Left forelimb (tissue), 1 donor: ENCODE measurements at regions not wholly inside any gene's neighbourhood (a gene's known extent, or its start where the extent isn't known, plus 50 kb on each side); places are given as distances from the start of the nearest gene placed in this dataset.

Source experiments
- DNase-seq: peaks from one replicate; pipeline ENCODE4 v3.0.0-alpha.2; 2018; ENCODE audit warnings: low spot score

DNA sequence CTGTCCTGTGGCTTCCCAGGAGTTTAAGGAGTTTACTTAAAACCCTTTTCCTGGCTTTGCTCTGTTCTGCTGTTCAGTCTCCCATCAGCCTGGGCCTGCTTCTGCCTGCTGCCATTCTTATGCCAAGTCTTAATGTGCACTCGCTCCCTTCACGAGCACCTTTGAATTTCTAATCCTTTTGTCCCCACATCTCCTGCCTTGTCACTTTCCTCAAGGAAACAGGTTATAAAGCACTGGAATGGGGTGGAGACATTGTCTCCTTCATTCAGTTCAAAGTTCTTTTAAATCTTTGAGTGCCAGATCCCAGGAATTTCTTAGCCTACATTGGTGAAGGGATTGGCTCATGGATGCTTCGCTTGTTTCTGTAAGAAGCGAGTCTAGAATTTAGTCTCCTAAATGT lies 87.2 kb upstream of the LIFR start:
- DNase-seq: no peak

DNA sequence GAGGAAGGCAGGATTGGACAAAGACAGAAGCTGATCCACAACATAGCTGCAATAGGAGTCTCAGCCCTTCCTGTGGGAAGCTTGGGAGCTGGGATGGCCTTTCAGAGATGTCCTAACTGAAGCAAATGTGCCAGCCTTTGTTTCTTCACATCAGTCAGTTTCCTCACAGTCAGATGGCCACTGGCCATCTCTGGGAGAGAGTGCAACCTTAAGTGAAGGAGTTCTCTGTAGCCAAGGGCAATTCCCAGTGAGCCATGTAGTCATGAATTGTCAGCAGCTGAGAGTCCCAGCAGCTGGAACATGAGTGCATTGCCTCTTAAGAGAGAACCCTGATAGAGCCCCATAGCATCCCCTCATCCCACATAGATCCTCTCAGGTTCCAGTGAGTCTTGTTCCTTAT lies 89.1 kb upstream of the LIFR start:
- DNase-seq: no peak

DNA sequence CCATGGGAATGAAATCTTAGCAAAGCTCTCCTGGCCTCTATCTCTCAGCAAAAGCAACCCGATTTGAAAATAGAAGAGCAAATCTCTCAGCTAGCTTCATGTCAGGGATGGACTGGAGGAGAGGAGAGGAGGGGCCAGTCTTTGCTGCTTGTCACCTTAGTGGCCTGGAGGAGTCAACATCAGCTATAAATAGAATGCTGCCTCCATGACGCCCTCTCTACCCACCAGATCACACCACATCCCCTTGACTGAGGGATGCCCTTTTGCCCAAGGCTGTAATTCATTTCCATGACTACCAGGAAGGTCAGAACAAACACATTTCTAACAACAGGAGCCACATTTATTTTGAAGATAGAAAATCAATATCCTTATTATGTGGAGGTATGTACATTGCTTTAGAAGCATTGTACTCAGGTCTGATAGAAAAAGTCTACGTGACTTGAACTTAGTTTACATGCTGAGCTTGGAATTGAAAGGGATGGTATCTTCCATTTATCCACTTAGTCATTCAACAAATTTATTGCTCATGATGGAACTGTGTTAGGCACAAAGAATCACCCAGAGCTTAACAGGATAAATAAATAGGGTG lies 92.4 kb upstream of the LIFR start:
- DNase-seq: no peak

DNA sequence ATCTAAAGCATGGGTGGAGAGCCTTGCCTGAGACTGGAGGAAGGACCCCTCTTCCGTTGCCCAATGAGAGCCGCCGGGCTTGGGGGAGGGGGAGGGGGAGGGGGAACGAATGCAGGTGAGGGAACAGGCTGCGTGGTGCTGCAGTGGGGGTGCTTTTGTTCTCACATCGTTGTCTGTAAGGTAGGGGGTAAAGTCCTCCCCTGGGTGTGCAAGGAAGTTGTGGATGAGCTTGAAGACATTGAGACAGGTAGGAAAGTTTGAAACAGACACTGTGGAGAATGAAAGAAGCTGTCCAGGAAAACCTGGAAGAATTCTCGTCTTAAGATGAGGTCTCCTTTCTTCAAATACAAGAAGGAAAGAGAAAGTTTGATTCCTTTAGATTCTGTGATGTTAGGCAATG lies 94.1 kb upstream of the LIFR start:
- no peak for DNase-seq

DNA sequence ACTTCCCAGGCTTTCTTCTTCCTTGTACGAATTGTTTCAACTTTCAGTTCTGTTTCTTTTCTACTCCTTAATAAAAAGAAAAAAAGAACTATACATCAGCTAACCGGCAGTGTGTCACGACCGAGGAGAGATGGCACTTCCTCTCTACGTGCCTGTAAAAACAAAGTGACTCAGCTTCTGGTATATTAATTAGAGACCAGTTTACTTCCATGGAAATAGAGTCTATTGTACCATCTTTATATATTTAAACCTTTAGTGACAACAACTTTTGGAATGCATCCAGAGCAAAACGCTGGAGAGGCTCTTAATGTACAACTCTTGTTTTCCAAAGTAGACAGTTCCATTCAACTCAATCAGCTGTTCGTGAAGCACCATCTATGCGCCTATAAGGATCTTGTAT lies 94.5 kb upstream of the LIFR start:
- no peak for DNase-seq

DNA sequence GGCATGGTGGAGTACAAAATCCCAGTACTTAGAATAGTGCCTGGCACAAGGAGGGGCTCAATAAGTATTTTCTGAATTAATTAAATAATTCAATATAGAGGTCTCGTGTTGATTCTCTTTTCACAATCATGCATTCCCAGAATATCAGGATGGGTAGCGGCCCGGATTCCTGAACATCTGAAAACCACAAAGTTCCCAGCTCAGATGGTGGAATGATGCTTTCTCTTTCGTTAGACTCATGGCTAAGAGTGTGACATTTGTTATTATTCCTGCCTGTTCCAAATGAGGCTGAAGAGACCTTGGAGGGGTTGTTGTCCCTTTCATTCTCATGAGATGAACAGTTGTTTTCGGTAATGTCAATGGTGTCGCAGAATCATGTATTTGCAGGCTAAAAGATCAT lies 95.4 kb upstream of the LIFR start:
- no peak for DNase-seq

DNA sequence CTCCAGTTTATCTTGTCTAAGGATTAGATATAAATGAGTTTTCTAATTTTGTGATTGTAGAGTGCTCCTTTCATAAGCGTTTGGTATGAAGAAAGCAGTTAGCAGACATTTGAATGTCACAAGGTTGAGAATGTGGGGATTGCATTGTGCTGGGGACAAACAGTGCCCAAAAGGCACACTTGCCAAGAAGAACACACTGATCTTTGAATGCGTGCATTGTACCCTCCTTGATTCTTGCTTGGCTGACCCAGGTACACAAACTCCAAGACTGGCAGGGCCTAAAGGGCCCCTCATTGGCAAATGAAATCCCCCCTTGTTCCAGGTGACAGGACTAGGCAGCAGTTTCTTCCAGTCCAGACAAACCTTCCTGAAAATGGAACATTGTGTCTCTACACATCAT lies 96.9 kb upstream of the LIFR start:
- no peak for DNase-seq

DNA sequence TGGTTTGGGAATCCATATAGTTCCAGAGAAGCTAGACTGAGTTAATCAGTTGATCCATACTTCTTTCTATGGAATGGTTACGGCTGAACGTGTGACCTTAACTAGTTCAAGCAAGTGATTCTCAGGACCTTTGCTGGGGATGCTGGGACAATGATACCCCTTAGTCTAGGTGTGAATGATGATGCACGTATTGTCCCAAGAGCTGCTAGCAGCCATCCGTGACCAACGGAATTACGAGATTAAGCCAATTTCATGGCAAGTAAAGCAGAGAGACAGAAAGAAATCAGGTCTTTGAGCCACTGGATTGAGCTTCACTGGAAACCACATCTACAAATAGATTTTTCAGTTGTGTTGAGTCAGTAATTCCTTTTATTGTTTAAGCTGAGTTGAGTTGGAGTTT lies 99.2 kb upstream of the LIFR start:
- DNase-seq: no peak

DNA sequence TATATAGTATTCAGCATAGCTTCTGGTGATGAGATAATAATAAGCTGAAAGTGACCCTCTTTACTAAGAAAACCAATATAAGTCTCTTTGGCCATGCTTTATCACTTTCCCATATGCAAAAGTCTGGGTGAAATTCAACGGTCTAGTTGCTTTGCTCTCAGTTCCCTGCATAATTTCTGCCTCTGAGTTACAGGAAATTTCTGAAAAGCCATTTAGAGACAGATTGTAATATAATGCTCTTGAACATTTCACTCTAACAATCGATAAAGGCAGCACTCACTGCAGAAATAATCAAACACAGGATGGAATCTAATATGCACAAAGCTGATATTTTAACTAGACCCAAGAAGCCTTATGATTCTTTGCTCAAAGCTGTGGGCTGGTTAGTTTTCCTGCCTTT lies 100.1 kb upstream of the LIFR start:
- no peak for DNase-seq

DNA sequence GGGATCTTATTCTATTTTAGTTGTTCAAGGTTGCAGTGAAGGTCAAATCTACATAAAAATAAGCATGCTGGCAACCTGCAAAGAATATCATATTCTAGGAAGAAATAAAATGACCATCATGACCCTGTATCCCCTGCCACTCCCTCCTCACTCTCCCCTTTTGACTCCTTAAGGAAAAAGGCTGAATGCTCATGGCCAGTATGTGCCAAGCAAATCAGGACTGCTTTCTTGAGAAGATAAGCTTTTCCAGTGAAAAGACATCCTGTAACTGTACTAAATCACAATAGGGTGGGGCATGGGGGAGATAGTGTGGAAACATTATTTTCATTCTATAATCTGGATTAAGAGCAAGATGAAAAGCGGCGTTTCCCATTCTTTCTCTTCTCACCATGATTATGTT lies 100.6 kb upstream of the LIFR start:
- no peak for DNase-seq

DNA sequence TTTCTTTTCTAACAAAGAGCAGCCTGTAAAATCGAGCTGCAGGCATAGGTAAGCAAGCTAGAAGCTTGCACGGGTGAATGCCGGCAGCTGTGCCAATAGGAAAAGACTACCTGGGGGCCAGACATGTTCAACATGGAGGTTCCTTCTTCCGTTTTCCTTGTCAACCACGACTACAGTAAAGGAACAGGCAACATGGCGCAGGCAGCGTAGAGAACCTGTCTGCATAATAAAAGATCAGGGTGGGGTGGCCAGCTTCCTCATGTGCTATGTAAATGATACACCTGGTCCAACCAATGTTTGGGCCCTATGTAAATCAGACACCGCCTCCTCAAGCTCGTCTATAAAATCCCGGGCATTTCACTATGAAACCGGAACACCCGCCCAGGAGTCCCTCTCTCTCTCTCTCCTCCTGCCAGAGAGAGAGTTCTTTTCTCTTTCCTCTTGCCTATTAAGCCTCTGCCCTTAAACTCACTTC lies 103.8 kb upstream of the LIFR start:
- DNase-seq: no peak

DNA sequence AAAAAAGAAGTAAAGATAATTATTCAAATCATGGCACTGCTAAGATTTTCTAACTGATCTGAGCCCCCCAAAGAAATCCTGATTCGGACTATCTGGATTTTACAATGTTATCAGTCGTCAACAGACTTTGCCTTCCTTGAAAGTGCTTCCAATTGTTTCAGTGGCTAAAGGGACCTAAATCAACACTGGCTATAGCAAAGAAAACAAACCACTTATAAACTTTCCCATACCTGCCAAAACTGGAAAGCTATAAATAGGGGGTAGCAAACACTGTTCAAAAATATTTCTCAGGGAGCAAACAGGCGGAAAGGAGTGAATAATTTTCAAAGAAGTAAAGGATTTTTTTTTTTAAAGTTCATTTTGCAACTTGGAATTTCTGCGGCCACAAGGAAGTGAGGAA lies 105.6 kb upstream of the LIFR start:
- DNase-seq: no peak

DNA sequence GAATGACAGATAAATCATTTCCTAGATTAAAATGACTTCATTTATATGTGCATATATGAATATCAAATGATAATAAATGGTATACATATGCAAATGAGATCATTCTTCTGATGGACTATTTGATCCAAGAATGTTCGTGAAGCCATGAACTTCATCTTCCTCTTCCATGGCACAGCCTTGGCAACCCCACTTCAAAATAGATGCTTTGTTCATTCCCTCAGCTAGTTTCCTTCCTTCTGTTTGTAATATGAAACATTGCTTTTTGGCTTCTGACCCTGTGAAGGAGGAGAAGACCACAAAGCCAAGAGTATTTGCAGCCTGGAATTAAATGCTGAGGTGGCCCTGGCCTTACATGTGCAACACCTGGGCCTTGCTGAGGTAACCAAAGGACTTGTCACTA lies 106.8 kb upstream of the LIFR start:
- no peak for DNase-seq

DNA sequence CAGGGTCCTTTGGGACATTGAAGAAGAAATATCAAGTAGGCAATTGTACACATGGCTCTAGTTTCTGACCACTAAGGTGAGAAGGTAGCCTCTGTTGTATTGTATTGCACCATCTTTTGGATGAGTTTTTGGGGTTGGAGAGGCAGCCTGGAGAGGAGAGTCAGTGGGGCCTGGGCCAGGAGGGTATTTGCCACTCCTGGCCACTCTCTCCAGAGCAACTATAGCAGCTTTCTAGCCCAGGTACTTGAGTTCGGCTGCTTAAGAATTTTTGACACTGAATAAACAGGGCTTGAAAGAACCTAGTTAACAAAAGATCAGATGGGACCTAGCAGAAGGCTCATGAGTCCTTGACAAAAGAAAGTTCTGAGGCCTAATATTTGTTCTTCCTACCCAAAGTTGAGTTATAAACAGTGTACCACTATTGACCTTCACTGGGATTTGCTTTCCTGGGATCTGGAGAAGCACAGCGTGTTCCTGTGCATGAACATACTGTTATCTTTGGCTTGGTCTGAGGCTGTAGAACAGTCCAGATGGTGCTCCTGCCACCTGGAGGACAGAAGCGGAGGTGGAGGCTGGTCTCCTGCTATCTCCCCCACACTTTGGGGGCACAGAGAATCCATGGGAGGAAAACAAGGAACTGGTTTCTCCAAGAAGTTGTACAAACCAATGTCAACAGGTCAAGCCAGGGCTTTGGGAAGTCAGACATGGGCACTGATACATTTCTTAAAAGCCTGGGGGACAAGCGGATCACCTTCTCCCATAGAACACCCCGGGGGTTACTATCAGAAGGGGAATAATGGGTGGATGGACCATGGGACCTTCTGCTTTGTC lies 110.4 kb upstream of the LIFR start:
- DNase-seq: no peak

DNA sequence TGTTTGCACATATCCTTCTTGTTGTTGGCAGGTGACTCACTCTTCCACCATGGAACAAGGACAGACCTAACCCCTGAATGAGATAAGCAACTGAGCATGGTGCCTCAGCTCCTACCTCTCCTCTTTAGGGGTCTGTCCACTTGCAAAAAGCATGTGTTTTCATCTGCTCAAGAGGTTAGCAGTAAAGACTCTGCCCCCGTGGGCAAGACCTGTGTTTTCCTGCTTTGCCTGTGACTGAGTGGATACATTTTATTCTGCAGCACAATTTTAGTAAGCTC lies 111.0 kb upstream of the LIFR start:
- DNase-seq: no peak

DNA sequence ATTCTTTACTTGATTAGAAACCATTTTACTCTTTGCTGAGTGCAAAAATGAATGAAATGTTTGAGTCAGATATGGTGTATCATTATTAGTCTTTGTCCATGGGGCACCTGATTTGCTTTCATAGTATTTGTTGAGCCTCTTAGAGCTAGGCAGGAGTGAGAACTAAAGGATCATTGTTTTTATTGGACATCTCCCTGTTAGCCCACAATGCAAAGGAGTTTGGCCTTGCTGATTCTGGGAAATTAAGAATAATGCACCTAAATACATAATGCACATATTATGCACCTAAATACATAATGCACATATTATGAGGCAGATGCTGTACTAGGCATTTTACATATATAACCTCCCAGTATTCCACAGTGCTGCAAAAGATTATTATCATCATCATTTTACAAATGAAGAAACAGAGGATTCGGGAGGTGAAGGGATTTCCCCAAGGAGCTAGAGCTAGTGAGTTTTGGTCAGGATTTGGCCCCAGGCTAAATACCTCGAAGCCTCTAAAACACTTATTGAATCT lies 113.0 kb upstream of the LIFR start:
- no peak for DNase-seq

DNA sequence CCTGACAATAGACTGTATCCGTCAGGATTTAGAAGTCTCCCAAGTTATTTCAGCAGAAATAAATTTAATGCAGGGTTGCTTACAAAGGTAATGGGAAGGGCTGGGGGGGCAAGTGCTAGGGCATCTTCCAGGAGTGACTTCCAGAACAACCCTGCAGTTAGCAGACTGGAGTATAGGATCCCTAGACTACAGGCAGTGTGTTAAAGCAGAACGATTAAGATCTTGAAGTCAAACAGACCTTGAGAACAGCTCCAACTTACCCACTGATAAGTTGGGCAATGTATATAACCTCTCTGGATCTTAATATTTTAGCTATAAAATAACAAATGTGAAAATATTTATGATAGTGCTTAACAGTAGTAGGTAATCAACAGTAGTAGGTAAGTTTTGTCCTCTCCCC lies 113.6 kb upstream of the LIFR start:
- DNase-seq: no peak

DNA sequence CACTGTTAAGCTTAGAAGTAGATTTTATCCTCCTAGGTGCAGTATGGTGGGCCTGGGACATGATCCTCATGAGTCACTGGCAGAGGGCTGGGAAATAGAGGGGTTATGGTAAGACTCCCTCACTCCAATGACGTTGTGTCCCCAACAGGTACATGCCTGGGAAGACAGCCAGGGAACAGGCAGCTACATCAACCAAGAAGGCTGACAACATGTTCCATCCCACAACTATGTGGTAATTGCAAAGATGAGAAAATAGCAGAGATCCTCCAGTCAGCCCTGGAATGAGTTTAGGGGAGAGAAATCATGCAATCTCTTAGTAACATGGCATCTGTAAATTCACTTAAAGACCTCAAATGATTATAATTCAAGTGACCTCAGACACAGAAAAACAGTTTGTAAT lies 114.4 kb upstream of the LIFR start:
- DNase-seq: no peak

DNA sequence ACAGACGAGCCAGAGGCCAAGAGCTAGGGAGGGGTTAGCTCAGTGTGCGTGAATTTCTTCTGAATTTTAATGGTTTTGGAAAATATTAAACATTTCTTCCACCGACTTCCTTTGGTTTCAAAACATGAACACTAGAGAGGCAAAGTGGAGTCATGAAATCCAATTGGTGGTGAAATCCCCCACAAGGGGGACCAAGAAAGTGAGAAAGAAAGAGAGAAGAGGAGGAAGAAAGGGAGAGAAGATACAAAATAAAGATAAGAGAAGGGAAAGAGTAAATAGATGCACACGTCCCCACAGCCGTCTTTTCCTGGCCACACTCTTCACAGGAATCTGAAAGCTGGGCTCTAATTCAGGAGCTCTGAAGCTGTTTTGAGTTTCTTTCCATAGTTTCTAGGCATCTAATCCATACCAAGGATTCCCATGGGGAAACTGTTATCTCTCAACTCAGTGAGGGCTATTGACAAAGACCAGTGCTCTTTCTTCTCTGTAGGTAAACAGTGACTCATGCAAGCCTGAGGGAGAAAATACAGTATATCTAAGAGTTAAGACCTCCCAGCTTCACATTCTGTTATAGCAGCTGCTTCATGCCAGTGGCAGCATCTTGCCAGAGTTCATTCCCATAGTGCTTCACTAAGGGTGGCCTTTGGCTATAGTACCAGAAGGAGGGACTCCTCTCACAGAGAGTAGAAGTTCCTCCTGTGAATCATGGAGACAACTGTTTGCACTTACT lies 115.8 kb upstream of the LIFR start:
- no peak for DNase-seq

DNA sequence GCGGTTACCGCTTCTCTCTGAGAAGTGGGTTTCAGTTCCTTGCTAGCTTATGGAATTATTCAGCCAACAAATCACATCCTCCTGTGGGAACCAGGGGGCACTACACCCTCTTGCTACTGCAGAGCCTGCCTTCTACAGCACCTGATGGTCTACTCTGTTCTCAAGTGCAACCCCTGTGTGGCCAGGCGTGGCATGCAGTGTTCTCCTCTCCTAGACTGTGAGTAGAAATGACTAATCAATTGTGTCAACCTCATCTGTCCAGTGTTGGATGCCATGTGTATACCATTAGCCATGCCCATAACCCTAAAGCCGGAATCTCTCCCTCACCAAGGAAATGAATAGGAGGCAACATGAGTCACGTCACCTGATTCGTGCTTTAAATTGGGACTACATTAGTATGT lies 117.2 kb upstream of the LIFR start:
- DNase-seq: no peak

DNA sequence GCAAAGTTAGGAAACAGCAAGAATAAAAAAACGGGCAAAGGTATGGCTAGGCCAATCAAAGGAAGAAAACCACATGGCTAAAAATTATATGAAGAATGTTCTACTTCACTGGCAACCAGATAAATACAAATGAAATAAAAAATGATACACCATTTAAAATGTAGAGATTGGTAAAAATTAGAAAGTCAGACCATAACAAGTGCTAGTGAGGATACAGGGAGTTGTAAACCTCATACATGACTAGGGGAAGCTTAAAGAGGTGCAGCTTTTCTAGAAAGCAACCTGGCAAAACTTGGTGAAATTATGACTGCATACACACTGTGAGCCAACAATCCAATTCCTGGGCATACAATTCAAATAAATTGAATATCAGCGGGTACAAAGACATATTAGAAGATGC lies 119.0 kb upstream of the LIFR start:
- DNase-seq: no peak

DNA sequence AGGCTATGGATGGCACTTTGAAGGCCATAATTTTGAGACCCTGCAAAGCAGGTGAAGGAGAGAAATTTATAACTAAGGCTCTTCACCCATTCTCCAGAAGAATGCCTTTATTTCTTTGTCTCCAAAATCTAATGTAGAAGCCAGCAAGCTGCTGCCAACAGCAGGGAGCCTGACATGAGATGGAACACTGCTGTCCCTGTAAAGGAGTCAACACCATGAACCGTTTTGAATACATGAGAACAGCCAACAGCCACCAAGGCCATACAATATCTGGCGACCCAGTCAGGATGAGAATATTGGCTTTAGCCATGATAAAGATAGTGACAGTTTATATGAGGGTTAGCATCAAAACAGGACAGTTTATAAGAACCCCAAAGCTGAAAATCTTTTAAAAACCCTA lies 121.2 kb upstream of the LIFR start:
- no peak for DNase-seq

DNA sequence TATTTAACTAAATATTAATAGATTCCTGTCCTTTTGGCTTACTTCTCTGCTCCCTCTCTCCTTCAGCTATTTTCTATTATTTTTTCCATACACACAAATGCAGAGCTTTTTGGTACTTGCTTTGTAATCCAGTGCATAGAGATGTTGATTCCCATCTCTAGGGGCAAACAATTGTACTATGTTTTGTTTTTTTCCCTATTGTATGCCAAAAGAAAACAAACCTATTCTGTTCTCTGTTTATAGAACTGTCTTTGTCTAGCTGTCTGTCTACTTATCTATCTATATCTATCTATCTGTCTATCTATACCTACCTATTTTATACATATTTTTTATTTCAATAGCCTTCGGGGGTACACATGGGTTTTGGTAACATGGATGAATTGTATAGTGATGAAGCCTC lies 121.6 kb upstream of the LIFR start:
- no peak for DNase-seq
